ENCODE measurements at regions not wholly inside any gene's neighbourhood (a gene's known extent, or its start where the extent isn't known, plus 50 kb on each side); places are given as distances from the start of the nearest gene placed in this dataset.

DNA sequence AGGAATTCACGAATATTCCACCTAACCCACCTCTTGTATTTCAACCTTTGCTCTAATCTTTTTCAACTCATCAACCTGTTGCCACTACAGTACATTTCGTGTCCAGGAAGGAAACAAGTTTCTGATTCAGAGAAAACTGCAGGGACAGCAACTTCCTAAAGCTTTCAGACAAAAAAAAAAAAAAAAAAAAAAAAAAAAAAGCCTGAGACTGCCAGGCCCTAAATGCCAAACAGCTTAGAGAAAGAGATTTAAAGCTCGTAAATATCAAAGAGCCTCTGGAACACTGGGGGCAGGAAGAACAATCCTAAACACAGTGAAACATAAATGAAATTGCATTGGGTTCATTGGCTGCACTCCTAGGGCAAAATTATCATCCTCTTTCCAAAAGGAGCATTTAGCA is 411.2 kb upstream of the SPTLC3 start:
- Histone ChIP-seq H3K79me2 (ENCODE audit: control insufficient read depth, insufficient read depth, low read length) (no peaks in the 10 kb centered on the region), H3K27ac (ENCODE audit: insufficient read depth, low read length) (no peak overlapping the region), H4K20me1 (ENCODE audit: control insufficient read depth, extremely low read depth, insufficient read depth, low read length) (no peaks in the 10 kb centered on the region), H3K4me1 (ENCODE audit: control insufficient read depth, extremely low read depth, insufficient read depth, low read length) (no peaks in the 10 kb centered on the region), H3K9ac (ENCODE audit: insufficient read depth, low read length) (no peak overlapping the region), H3K4me2 (ENCODE audit: extremely low read depth, insufficient read depth, low read length) (no peak overlapping the region), H3K4me3 (replicated peaks in 1 of 4; ENCODE audit: control extremely low read depth in 1 of 4, insufficient read depth in 1 of 4, low read depth in 3 of 4, low read length in 4 of 4) (no peak overlapping the region), H2AFZ (ENCODE audit: low read length) (no peak overlapping the region), H3K9me3 (ENCODE audit: control insufficient read depth, insufficient read depth, low read depth, low read length) (no peaks in the 10 kb centered on the region), H3K27me3 (ENCODE audit: control insufficient read depth, insufficient read depth, low read length) (no peaks in the 10 kb centered on the region), H3K36me3 (ENCODE audit: control insufficient read depth, insufficient read depth, low read length) (no peaks in the 10 kb centered on the region)
- no peak for DNase-seq (ENCODE audit: low read depth in 2 of 2)
- TF ChIP-seq, protein P1, sequence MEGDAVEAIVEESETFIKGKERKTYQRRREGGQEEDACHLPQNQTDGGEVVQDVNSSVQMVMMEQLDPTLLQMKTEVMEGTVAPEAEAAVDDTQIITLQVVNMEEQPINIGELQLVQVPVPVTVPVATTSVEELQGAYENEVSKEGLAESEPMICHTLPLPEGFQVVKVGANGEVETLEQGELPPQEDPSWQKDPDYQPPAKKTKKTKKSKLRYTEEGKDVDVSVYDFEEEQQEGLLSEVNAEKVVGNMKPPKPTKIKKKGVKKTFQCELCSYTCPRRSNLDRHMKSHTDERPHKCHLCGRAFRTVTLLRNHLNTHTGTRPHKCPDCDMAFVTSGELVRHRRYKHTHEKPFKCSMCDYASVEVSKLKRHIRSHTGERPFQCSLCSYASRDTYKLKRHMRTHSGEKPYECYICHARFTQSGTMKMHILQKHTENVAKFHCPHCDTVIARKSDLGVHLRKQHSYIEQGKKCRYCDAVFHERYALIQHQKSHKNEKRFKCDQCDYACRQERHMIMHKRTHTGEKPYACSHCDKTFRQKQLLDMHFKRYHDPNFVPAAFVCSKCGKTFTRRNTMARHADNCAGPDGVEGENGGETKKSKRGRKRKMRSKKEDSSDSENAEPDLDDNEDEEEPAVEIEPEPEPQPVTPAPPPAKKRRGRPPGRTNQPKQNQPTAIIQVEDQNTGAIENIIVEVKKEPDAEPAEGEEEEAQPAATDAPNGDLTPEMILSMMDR (conservative IDR thresholded peaks at IDR 0.05 in 1 of 2, IDR thresholded peaks at IDR 0.05 in 1 of 2; ENCODE audit: low read depth in 1 of 2, low read length in 2 of 2), result no peak
- TF ChIP-seq EZH2 (IDR thresholded peaks at IDR 0.05; ENCODE audit: low read length, missing control alignments), result no peak

DNA sequence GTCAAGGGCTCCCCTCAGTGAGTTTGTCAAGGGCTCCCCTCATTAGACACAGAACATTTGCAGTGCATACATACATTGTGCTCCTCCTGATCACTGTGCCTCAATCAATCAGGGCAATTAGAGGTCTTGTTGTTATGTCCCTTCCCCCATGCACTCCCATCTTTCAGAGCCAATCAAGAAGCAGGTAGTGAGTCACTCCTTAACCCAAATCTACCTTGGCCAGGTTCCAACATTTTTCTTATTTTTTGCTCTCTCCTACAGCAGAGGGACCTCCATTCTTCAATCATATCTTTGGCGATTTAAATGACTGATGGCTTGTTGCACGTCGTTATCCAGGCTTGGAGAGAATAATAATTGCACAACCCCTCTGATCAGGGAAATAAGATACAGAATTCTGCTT is 409.9 kb upstream of the SPTLC3 start:
- no peaks in the 10 kb centered on the region for H4K20me1 ChIP-seq (ENCODE audit: control insufficient read depth, extremely low read depth, insufficient read depth, low read length)
- H3K36me3 ChIP-seq (ENCODE audit: control insufficient read depth, insufficient read depth, low read length), result no peaks in the 10 kb centered on the region
- no peak overlapping the region for H3K4me2 ChIP-seq (ENCODE audit: extremely low read depth, insufficient read depth, low read length)
- no peak for TF ChIP-seq EZH2 (IDR thresholded peaks at IDR 0.05; ENCODE audit: low read length, missing control alignments)
- TF ChIP-seq, protein P1 (conservative IDR thresholded peaks at IDR 0.05 in 1 of 2, IDR thresholded peaks at IDR 0.05 in 1 of 2; ENCODE audit: low read depth in 1 of 2, low read length in 2 of 2), result no peak
- no peak overlapping the region for H3K9ac ChIP-seq (ENCODE audit: insufficient read depth, low read length)
- H3K27ac ChIP-seq (ENCODE audit: insufficient read depth, low read length), result no peak overlapping the region
- DNase-seq (ENCODE audit: low read depth in 2 of 2), result no peak
- H3K79me2 ChIP-seq (ENCODE audit: control insufficient read depth, insufficient read depth, low read length), result no peaks in the 10 kb centered on the region
- H3K9me3 ChIP-seq (ENCODE audit: control insufficient read depth, insufficient read depth, low read depth, low read length), result no peaks in the 10 kb centered on the region
- no peaks in the 10 kb centered on the region for H3K4me1 ChIP-seq (ENCODE audit: control insufficient read depth, extremely low read depth, insufficient read depth, low read length)
- no peak overlapping the region for H3K4me3 ChIP-seq (replicated peaks in 1 of 4; ENCODE audit: control extremely low read depth in 1 of 4, insufficient read depth in 1 of 4, low read depth in 3 of 4, low read length in 4 of 4)
- H2AFZ ChIP-seq (ENCODE audit: low read length), result no peak overlapping the region
- H3K27me3 ChIP-seq (ENCODE audit: control insufficient read depth, insufficient read depth, low read length), result no peaks in the 10 kb centered on the region

DNA sequence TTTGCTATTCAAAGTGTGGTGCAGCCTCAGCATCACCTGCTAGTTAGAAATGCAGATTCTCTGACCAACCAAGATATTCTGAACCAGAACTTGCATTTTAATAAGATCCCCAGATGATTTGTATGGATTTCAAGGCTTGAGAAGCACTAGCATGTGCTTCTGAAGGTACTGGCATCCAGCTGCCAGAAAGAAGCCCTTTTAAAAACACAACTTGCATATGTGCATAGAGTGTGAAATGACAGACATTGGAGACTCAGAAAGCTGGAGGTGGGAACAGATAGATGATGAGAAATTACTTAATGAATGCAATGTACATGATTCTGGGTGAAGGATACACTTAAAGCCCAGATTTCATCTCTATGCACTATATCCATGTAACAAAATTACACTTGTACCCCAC is 409.3 kb upstream of the SPTLC3 start:
- H3K9me3 ChIP-seq (ENCODE audit: control insufficient read depth, insufficient read depth, low read depth, low read length), result no peaks in the 10 kb centered on the region
- H3K4me2 ChIP-seq (ENCODE audit: extremely low read depth, insufficient read depth, low read length), result no peak overlapping the region
- no peak overlapping the region for H3K4me3 ChIP-seq (replicated peaks in 1 of 4; ENCODE audit: control extremely low read depth in 1 of 4, insufficient read depth in 1 of 4, low read depth in 3 of 4, low read length in 4 of 4)
- DNase-seq (ENCODE audit: low read depth in 2 of 2), result no peak
- no peak for TF ChIP-seq EZH2 (IDR thresholded peaks at IDR 0.05; ENCODE audit: low read length, missing control alignments)
- TF ChIP-seq, protein P1 (conservative IDR thresholded peaks at IDR 0.05 in 1 of 2, IDR thresholded peaks at IDR 0.05 in 1 of 2; ENCODE audit: low read depth in 1 of 2, low read length in 2 of 2), result no peak
- H3K27me3 ChIP-seq (ENCODE audit: control insufficient read depth, insufficient read depth, low read length), result no peaks in the 10 kb centered on the region
- no peaks in the 10 kb centered on the region for H3K79me2 ChIP-seq (ENCODE audit: control insufficient read depth, insufficient read depth, low read length)
- no peak overlapping the region for H3K27ac ChIP-seq (ENCODE audit: insufficient read depth, low read length)
- H4K20me1 ChIP-seq (ENCODE audit: control insufficient read depth, extremely low read depth, insufficient read depth, low read length), result no peaks in the 10 kb centered on the region
- H3K9ac ChIP-seq (ENCODE audit: insufficient read depth, low read length), result no peak overlapping the region
- no peaks in the 10 kb centered on the region for H3K36me3 ChIP-seq (ENCODE audit: control insufficient read depth, insufficient read depth, low read length)
- no peaks in the 10 kb centered on the region for H3K4me1 ChIP-seq (ENCODE audit: control insufficient read depth, extremely low read depth, insufficient read depth, low read length)
- H2AFZ ChIP-seq (ENCODE audit: low read length), result no peak overlapping the region
